ENCODE measurements at regions not wholly inside any gene's neighbourhood (a gene's known extent, or its start where the extent isn't known, plus 50 kb on each side); places are given as distances from the start of the nearest gene placed in this dataset.

GRCh38 chr14:65169351-65169750 is 67.0 kb upstream of the MAX start:
- H2AK9ac ChIP-seq (replicated peaks; ENCODE audit: low read depth, low read length, poor library complexity): no peak overlapping the region
- peak overlapping the region; percentile 42 for H2BK5ac ChIP-seq (ENCODE audit: low read depth, low read length, poor library complexity, severe bottlenecking)
- ChIA-PET CTCF (interaction anchor here (0.6 to 1.1 kb wide), 4 partner anchors 60 to 785 kb away, joined by 3 to 8 read pairs (median 4); no protein-coding TSS in a partner anchor), POLR2A (ENCODE audit: unreplicated experiment) (interaction anchor here (0.8 kb wide), 1 partner anchor 242 kb away, joined by 3 read pairs; no protein-coding TSS in a partner anchor)
- H3K4ac ChIP-seq (ENCODE audit: low read depth, low read length): no peak overlapping the region
- H3K27ac ChIP-seq (ENCODE audit: insufficient read depth, low read length): no peak overlapping the region
- no peak overlapping the region for H2BK120ac ChIP-seq (ENCODE audit: low read depth, low read length)
- H3K18ac ChIP-seq (ENCODE audit: low read depth, low read length): 0 out of 2 replicates have a peak overlapping the region, but pooled peaks have one; percentile 82
- no peak overlapping the region for H4K8ac ChIP-seq (ENCODE audit: low read depth in 2 of 2, low read length in 2 of 2)
- DNase-seq (peak; percentile 89), ATAC-seq (ENCODE audit: low read depth) (peak; percentile 68)
- no peak overlapping the region for H3K23ac ChIP-seq (ENCODE audit: low read depth, low read length)
- in situ Hi-C loops (cut with MboI; ENCODE audit: low sequenced_read_pairs) (loop anchor here (5.0 to 25.0 kb wide), 4 partner anchors 243 to 893 kb away; partner anchors contain the start of gene FUT8), intact Hi-C loops (cut with micrococcal nuclease) (loop anchor here (1.0 to 10.0 kb wide), 2 partner anchors 53 to 1335 kb away; partner anchors contain the start of gene GPHN), dilution Hi-C loops (cut with HindIII; ENCODE audit: low sequenced_read_pairs, unreplicated experiment) (no loop called here)
- TF ChIP-seq ELK1 (IDR thresholded peaks at IDR 0.05; ENCODE audit: borderline replicate concordance, low read depth, low read length): no peak
- peak; percentile 44; the same call in 1 of the 2 replicates for TF ChIP-seq CEBPB (IDR thresholded peaks at IDR 0.05; ENCODE audit: low read depth, low read length)
- no peak overlapping the region for H3K14ac ChIP-seq (replicated peaks; ENCODE audit: low read depth, low read length)
- H4K5ac ChIP-seq (ENCODE audit: low read depth, low read length): no peak overlapping the region
- no CpG with 5 or more reads among the region's 1 CpG for WGBS, 2 experiments (ENCODE audit: extremely low coverage in 2 of 2, insufficient read length in 1 of 2)
- no TSS peak for BruUV-seq (replicated peaks)
- H3K4me1 ChIP-seq (ENCODE audit: control insufficient read depth, insufficient read depth, low read length): peaks cover 11% of the 10 kb centered on the region
- peaks cover 13% of the 10 kb centered on the region; the same call in 1 of the 2 replicates for H3K9me1 ChIP-seq (ENCODE audit: insufficient read depth, low read length)
- no peaks in the 10 kb centered on the region for H4K20me1 ChIP-seq (ENCODE audit: insufficient read depth, low read length)
- no peaks in the 10 kb centered on the region for H3K9me3 ChIP-seq (ENCODE audit: control insufficient read depth, insufficient read depth, low read length)
- no peaks in the 10 kb centered on the region for H3K79me1 ChIP-seq (ENCODE audit: low read depth in 1 of 2, low read length in 2 of 2)
- no peak overlapping the region for H2AFZ ChIP-seq (replicated peaks; ENCODE audit: low read length, poor library complexity)
- H3K56ac ChIP-seq (ENCODE audit: extremely low read depth, insufficient read depth, low read length): no peak overlapping the region
- no peak overlapping the region for H2BK15ac ChIP-seq (ENCODE audit: low read depth, low read length)
- no peak overlapping the region for H2AK5ac ChIP-seq (ENCODE audit: low read depth, low read length)
- 0 out of 2 replicates have a peak overlapping the region, but pooled peaks have one; percentile 17 for H3K4me2 ChIP-seq (ENCODE audit: low read depth, low read length)
- H3K4me3 ChIP-seq (ENCODE audit: insufficient read depth, low read depth, low read length): no peak overlapping the region
- no peak overlapping the region for H3K9ac ChIP-seq (ENCODE audit: low read depth, low read length)
- no peaks in the 10 kb centered on the region for H3K36me3 ChIP-seq (ENCODE audit: control insufficient read depth, insufficient read depth, low read length)
- H4K91ac ChIP-seq (ENCODE audit: insufficient read depth, low read depth, low read length): no peak overlapping the region
- H2BK20ac ChIP-seq (ENCODE audit: low read depth, low read length): no peak overlapping the region
- H3K27me3 ChIP-seq (ENCODE audit: control insufficient read depth, insufficient read depth, low read length): no peaks in the 10 kb centered on the region

Measured in IMR-90 (cell line).